Gastrocnemius medialis (tissue), 4 donors: ENCODE measurements at regions not wholly inside any gene's neighbourhood (a gene's known extent, or its start where the extent isn't known, plus 50 kb on each side); places are given as distances from the start of the nearest gene placed in this dataset.

Source experiments
- ATAC-seq, 2 donors: fragments of 150-250 bp; one replicate each; pipeline ENCODE4 v1.9.1; 2016
- DNase-seq, 2 donors: peaks; one replicate each; pipeline ENCODE4 v3.0.0-alpha.2; 2019
- H3K27ac ChIP-seq, 4 donors: fragments of 200-600 bp; sonication (generic); 1 replicate in 1 of 4; 2 replicates in 3 of 4; pipeline ENCODE4 v1.5.1; 2016 to 2018; ENCODE audit warnings: mild to moderate bottlenecking in 2 of 4, moderate library complexity in 1 of 4
- H3K27me3 ChIP-seq, 3 donors: fragments of 200-600 bp; sonication (generic) in 2 of 3; 1 replicate in 1 of 3; 2 replicates in 2 of 3; pipeline versions ENCODE4 v1.5.1 to v1.6.0; 2016 to 2019; ENCODE audit warnings: mild to moderate bottlenecking in 1 of 3, moderate library complexity in 1 of 3
- H3K36me3 ChIP-seq, 2 donors: fragments of 200-600 bp; sonication (generic) in 1 of 2; one replicate each; pipeline ENCODE4 v1.5.1; 2017 to 2018
- H3K4me1 ChIP-seq, 2 donors: fragments of 200-600 bp; sonication (generic) in 1 of 2; one replicate each; pipeline ENCODE4 v1.5.1; 2016 to 2017; ENCODE audit warnings: mild to moderate bottlenecking in 2 of 2
- H3K4me3 ChIP-seq, 4 donors: fragments of 200-600 bp; sonication (generic) in 3 of 4; 1 replicate in 1 of 4; 2 replicates in 3 of 4; pipeline ENCODE4 v1.5.1; 2016 to 2019; ENCODE audit warnings: mild to moderate bottlenecking in 2 of 4
- H3K9me3 ChIP-seq, 3 donors: fragments of 200-600 bp; sonication (generic) in 2 of 3; 1 replicate in 1 of 3; 2 replicates in 2 of 3; pipeline ENCODE4 v1.5.1; 2016 to 2019
- CTCF ChIP-seq, 5 experiments: fragments of 450-650 bp in 3 of 5; fragments of 200-600 bp in 2 of 5; sonication (generic) in 2 of 5; IDR thresholded peaks in 4 of 5; conservative IDR thresholded peaks in 1 of 5; 1 replicate in 4 of 5; 2 replicates in 1 of 5; pipeline ENCODE4 v1.5.1; 2016 to 2019; ENCODE audit warnings: antibody characterized with exemption in 5 of 5, mild to moderate bottlenecking in 3 of 5, moderate library complexity in 3 of 5
- POLR2A ChIP-seq, 2 donors: fragments of 450-650 bp; IDR thresholded peaks; one replicate each; pipeline ENCODE4 v1.6.1; 2017; ENCODE audit warnings: antibody characterized with exemption in 2 of 2, mild to moderate bottlenecking in 2 of 2, moderate library complexity in 2 of 2
- in situ Hi-C, 4 donors: fragments of 200-750 bp; cut with MboI; loops; one replicate each; pipeline versions ENCODE4 v1.15.0 to v1.8.0; 2017; ENCODE audit warnings: low sequenced_read_pairs in 4 of 4
- intact Hi-C: fragments of 100-400 bp; cut with DNase I; formaldehyde crosslinking; loops from one replicate; pipeline ENCODE4 v1.15.1; 2023; ENCODE audit warnings: low total_unique reads

GRCh38 chr10:84075226-84076046 is 63.9 kb upstream of the GHITM start:
- Histone ChIP-seq H3K27ac (peak overlapping the region; percentile 27 to 61 (median 48)), H3K4me1 (no peaks in the 10 kb centered on the region), H3K9me3 (no peaks in the 10 kb centered on the region), H3K27me3 (no peaks in the 10 kb centered on the region), H3K36me3 (no peaks in the 10 kb centered on the region), H3K4me3 (no peak overlapping the region)
- ATAC-seq (peak in 1 of 2 donors; percentile 33), DNase-seq (no peak)
- no peak for TF ChIP-seq CTCF (IDR thresholded peaks at IDR 0.05 in 4 of 5, conservative IDR thresholded peaks at IDR 0.05 in 1 of 5)
- no peak for TF ChIP-seq POLR2A (IDR thresholded peaks at IDR 0.05)
- intact Hi-C loops (no loop called here), in situ Hi-C loops (no loop called here)

GRCh38 chr10:84076047-84076388 is 63.3 kb upstream of the GHITM start:
- no peaks in the 10 kb centered on the region for H3K9me3 ChIP-seq
- H3K27ac ChIP-seq = peak overlapping the region; percentile 43 to 61 (median 50)
- H3K36me3 ChIP-seq = no peaks in the 10 kb centered on the region
- intact Hi-C loops = no loop called here
- no peaks in the 10 kb centered on the region for H3K27me3 ChIP-seq
- no peaks in the 10 kb centered on the region for H3K4me1 ChIP-seq
- no peak for TF ChIP-seq CTCF (IDR thresholded peaks at IDR 0.05 in 4 of 5, conservative IDR thresholded peaks at IDR 0.05 in 1 of 5)
- TF ChIP-seq POLR2A (IDR thresholded peaks at IDR 0.05) = no peak
- DNase-seq = no peak
- in situ Hi-C loops = no loop called here
- H3K4me3 ChIP-seq = no peak overlapping the region
- ATAC-seq = peak; percentile 74 to 89

- no peak overlapping the region for H3K4me3 ChIP-seq
- no peaks in the 10 kb centered on the region for H3K4me1 ChIP-seq
- H3K9me3 ChIP-seq = no peaks in the 10 kb centered on the region
- intact Hi-C loops = no loop called here
- H3K36me3 ChIP-seq = no peaks in the 10 kb centered on the region
- ATAC-seq = no peak
- in situ Hi-C loops = no loop called here
- H3K27ac ChIP-seq = peak overlapping the region; percentile 43 to 58 (median 50)
- no peaks in the 10 kb centered on the region for H3K27me3 ChIP-seq
- DNase-seq = peak in 1 of 2 donors; percentile 17
- TF ChIP-seq CTCF (IDR thresholded peaks at IDR 0.05 in 4 of 5, conservative IDR thresholded peaks at IDR 0.05 in 1 of 5) = no peak
- no peak for TF ChIP-seq POLR2A (IDR thresholded peaks at IDR 0.05)
These were observed 62.6 kb upstream of the GHITM start for GRCh38 chr10:84076540-84077195.

GRCh38 chr10:84077768-84078167 is 61.5 kb upstream of the GHITM start:
- H3K27me3 ChIP-seq = no peaks in the 10 kb centered on the region
- no peaks in the 10 kb centered on the region for H3K9me3 ChIP-seq
- H3K4me1 ChIP-seq = no peaks in the 10 kb centered on the region
- intact Hi-C loops (no loop called here), in situ Hi-C loops (no loop called here)
- H3K36me3 ChIP-seq = no peaks in the 10 kb centered on the region
- H3K4me3 ChIP-seq = no peak overlapping the region
- DNase-seq = no peak
- ATAC-seq = no peak
- TF ChIP-seq CTCF (IDR thresholded peaks at IDR 0.05 in 4 of 5, conservative IDR thresholded peaks at IDR 0.05 in 1 of 5) (no peak), POLR2A (IDR thresholded peaks at IDR 0.05) (no peak)
- H3K27ac ChIP-seq = no peak overlapping the region
